ENCODE measurements at regions not wholly inside any gene's neighbourhood (a gene's known extent, or its start where the extent isn't known, plus 50 kb on each side); places are given as distances from the start of the nearest gene placed in this dataset.

DNA sequence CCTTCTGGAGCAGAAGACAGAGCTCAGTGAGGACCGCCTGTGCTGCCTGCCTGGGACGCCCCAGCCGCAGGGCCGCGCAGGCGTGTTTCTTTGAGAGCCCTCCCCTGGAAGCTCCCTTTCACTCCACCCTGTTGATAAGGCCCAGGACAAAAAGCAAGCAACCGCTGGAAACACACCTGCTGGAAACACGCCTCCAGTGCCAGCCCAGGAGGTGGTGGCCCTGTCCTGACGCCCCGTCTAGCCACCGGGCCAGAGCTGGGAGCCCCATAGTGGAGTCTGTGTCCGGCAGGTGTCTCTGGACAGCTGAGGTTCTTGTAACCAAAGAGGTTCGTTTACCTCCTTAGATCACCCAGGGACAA, 173.8 kb downstream of the KATNAL1 start:
- H3K27ac Mint-ChIP-seq: no peak overlapping the region
- no peak for ATAC-seq
- no peak for DNase-seq (ENCODE audit: low spot score)
- no peak overlapping the region for H3K4me3 Mint-ChIP-seq
- H3K9me3 Mint-ChIP-seq: no peaks in the 10 kb centered on the region
- H3K27me3 Mint-ChIP-seq (ENCODE audit: low read depth): peaks cover 4% of the 10 kb centered on the region
- H3K4me1 Mint-ChIP-seq: peaks cover 6% of the 10 kb centered on the region; the same call in 1 of the 2 replicates
- no peaks in the 10 kb centered on the region for H3K36me3 Mint-ChIP-seq
- ChIA-PET POLR2A (no interaction called here), CTCF (interaction anchor here (0.9 to 5.3 kb wide), 13 partner anchors 9 to 911 kb away, joined by 3 to 69 read pairs (median 7); no protein-coding TSS in a partner anchor)
- TF ChIP-seq, protein P1, sequence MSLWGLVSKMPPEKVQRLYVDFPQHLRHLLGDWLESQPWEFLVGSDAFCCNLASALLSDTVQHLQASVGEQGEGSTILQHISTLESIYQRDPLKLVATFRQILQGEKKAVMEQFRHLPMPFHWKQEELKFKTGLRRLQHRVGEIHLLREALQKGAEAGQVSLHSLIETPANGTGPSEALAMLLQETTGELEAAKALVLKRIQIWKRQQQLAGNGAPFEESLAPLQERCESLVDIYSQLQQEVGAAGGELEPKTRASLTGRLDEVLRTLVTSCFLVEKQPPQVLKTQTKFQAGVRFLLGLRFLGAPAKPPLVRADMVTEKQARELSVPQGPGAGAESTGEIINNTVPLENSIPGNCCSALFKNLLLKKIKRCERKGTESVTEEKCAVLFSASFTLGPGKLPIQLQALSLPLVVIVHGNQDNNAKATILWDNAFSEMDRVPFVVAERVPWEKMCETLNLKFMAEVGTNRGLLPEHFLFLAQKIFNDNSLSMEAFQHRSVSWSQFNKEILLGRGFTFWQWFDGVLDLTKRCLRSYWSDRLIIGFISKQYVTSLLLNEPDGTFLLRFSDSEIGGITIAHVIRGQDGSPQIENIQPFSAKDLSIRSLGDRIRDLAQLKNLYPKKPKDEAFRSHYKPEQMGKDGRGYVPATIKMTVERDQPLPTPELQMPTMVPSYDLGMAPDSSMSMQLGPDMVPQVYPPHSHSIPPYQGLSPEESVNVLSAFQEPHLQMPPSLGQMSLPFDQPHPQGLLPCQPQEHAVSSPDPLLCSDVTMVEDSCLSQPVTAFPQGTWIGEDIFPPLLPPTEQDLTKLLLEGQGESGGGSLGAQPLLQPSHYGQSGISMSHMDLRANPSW (CRISPR knock-in tag; conservative IDR thresholded peaks at IDR 0.05; ENCODE audit: low read depth): no peak
- TF ChIP-seq, protein P2, sequence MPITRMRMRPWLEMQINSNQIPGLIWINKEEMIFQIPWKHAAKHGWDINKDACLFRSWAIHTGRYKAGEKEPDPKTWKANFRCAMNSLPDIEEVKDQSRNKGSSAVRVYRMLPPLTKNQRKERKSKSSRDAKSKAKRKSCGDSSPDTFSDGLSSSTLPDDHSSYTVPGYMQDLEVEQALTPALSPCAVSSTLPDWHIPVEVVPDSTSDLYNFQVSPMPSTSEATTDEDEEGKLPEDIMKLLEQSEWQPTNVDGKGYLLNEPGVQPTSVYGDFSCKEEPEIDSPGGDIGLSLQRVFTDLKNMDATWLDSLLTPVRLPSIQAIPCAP (CRISPR knock-in tag; IDR thresholded peaks at IDR 0.05): no peak
- TF ChIP-seq ZNF396 (CRISPR knock-in tag; IDR thresholded peaks at IDR 0.05; ENCODE audit: borderline replicate concordance): no peak
- no peak for TF ChIP-seq NR1H2 (CRISPR knock-in tag; IDR thresholded peaks at IDR 0.05)
- TF ChIP-seq, protein P3, sequence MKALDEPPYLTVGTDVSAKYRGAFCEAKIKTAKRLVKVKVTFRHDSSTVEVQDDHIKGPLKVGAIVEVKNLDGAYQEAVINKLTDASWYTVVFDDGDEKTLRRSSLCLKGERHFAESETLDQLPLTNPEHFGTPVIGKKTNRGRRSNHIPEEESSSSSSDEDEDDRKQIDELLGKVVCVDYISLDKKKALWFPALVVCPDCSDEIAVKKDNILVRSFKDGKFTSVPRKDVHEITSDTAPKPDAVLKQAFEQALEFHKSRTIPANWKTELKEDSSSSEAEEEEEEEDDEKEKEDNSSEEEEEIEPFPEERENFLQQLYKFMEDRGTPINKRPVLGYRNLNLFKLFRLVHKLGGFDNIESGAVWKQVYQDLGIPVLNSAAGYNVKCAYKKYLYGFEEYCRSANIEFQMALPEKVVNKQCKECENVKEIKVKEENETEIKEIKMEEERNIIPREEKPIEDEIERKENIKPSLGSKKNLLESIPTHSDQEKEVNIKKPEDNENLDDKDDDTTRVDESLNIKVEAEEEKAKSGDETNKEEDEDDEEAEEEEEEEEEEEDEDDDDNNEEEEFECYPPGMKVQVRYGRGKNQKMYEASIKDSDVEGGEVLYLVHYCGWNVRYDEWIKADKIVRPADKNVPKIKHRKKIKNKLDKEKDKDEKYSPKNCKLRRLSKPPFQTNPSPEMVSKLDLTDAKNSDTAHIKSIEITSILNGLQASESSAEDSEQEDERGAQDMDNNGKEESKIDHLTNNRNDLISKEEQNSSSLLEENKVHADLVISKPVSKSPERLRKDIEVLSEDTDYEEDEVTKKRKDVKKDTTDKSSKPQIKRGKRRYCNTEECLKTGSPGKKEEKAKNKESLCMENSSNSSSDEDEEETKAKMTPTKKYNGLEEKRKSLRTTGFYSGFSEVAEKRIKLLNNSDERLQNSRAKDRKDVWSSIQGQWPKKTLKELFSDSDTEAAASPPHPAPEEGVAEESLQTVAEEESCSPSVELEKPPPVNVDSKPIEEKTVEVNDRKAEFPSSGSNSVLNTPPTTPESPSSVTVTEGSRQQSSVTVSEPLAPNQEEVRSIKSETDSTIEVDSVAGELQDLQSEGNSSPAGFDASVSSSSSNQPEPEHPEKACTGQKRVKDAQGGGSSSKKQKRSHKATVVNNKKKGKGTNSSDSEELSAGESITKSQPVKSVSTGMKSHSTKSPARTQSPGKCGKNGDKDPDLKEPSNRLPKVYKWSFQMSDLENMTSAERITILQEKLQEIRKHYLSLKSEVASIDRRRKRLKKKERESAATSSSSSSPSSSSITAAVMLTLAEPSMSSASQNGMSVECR (CRISPR knock-in tag; IDR thresholded peaks at IDR 0.05; ENCODE audit: borderline replicate concordance): no peak
- TF ChIP-seq FOXP1 (CRISPR knock-in tag; IDR thresholded peaks at IDR 0.05; ENCODE audit: borderline replicate concordance): no peak
- TF ChIP-seq, protein P4, sequence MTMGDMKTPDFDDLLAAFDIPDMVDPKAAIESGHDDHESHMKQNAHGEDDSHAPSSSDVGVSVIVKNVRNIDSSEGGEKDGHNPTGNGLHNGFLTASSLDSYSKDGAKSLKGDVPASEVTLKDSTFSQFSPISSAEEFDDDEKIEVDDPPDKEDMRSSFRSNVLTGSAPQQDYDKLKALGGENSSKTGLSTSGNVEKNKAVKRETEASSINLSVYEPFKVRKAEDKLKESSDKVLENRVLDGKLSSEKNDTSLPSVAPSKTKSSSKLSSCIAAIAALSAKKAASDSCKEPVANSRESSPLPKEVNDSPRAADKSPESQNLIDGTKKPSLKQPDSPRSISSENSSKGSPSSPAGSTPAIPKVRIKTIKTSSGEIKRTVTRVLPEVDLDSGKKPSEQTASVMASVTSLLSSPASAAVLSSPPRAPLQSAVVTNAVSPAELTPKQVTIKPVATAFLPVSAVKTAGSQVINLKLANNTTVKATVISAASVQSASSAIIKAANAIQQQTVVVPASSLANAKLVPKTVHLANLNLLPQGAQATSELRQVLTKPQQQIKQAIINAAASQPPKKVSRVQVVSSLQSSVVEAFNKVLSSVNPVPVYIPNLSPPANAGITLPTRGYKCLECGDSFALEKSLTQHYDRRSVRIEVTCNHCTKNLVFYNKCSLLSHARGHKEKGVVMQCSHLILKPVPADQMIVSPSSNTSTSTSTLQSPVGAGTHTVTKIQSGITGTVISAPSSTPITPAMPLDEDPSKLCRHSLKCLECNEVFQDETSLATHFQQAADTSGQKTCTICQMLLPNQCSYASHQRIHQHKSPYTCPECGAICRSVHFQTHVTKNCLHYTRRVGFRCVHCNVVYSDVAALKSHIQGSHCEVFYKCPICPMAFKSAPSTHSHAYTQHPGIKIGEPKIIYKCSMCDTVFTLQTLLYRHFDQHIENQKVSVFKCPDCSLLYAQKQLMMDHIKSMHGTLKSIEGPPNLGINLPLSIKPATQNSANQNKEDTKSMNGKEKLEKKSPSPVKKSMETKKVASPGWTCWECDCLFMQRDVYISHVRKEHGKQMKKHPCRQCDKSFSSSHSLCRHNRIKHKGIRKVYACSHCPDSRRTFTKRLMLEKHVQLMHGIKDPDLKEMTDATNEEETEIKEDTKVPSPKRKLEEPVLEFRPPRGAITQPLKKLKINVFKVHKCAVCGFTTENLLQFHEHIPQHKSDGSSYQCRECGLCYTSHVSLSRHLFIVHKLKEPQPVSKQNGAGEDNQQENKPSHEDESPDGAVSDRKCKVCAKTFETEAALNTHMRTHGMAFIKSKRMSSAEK (CRISPR knock-in tag; IDR thresholded peaks at IDR 0.05; ENCODE audit: borderline replicate concordance): no peak
- TF ChIP-seq, protein P5, sequence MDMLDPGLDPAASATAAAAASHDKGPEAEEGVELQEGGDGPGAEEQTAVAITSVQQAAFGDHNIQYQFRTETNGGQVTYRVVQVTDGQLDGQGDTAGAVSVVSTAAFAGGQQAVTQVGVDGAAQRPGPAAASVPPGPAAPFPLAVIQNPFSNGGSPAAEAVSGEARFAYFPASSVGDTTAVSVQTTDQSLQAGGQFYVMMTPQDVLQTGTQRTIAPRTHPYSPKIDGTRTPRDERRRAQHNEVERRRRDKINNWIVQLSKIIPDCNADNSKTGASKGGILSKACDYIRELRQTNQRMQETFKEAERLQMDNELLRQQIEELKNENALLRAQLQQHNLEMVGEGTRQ (CRISPR knock-in tag; IDR thresholded peaks at IDR 0.05): no peak
- TF ChIP-seq, protein P6, sequence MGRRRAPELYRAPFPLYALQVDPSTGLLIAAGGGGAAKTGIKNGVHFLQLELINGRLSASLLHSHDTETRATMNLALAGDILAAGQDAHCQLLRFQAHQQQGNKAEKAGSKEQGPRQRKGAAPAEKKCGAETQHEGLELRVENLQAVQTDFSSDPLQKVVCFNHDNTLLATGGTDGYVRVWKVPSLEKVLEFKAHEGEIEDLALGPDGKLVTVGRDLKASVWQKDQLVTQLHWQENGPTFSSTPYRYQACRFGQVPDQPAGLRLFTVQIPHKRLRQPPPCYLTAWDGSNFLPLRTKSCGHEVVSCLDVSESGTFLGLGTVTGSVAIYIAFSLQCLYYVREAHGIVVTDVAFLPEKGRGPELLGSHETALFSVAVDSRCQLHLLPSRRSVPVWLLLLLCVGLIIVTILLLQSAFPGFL (CRISPR knock-in tag; IDR thresholded peaks at IDR 0.05; ENCODE audit: borderline replicate concordance): no peak
- TF ChIP-seq, protein P7, sequence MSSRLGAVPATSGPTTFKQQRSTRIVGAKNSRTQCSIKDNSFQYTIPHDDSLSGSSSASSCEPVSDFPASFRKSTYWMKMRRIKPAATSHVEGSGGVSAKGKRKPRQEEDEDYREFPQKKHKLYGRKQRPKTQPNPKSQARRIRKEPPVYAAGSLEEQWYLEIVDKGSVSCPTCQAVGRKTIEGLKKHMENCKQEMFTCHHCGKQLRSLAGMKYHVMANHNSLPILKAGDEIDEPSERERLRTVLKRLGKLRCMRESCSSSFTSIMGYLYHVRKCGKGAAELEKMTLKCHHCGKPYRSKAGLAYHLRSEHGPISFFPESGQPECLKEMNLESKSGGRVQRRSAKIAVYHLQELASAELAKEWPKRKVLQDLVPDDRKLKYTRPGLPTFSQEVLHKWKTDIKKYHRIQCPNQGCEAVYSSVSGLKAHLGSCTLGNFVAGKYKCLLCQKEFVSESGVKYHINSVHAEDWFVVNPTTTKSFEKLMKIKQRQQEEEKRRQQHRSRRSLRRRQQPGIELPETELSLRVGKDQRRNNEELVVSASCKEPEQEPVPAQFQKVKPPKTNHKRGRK (CRISPR knock-in tag; IDR thresholded peaks at IDR 0.05; ENCODE audit: borderline replicate concordance): no peak
